C4-2B (cell line): ENCODE measurements at regions not wholly inside any gene's neighbourhood (a gene's known extent, or its start where the extent isn't known, plus 50 kb on each side); places are given as distances from the start of the nearest gene placed in this dataset.

Experiments used
- H3K27ac ChIP-seq: fragments of 450-650 bp; 2 replicates; pipeline ENCODE4 v1.5.1; 2017
- CTCF ChIP-seq: fragments of 450-650 bp; conservative IDR thresholded peaks from 2 replicates; pipeline ENCODE4 v1.5.1; 2017; ENCODE audit warnings: mild to moderate bottlenecking
- ZFX ChIP-seq: fragments of 450-650 bp; IDR thresholded peaks from 2 replicates; pipeline ENCODE4 v1.6.1; 2017

- TF ChIP-seq ZFX (no peak), CTCF (no peak)
- no peak overlapping the region for H3K27ac ChIP-seq
Observed at GRCh38 chr13:32883474-32883873, 132.7 kb upstream of the KL start.

- H3K27ac ChIP-seq: no peak overlapping the region
- no peak for TF ChIP-seq CTCF
Observed at GRCh38 chr13:32887617-32888016, 128.6 kb upstream of the KL start.

- H3K27ac ChIP-seq: no peak overlapping the region
Observed at GRCh38 chr13:32889986-32890565, 126.1 kb upstream of the KL start.

GRCh38 chr13:32893176-32893575, 123.0 kb upstream of the KL start:
- TF ChIP-seq CTCF (no peak), ZFX (no peak)
- H3K27ac ChIP-seq: no peak overlapping the region

More at GRCh38 chr13:32889986-32890565, 126.1 kb upstream of the KL start:
- TF ChIP-seq ZFX (no peak), CTCF (no peak)

GRCh38 chr13:32894589-32895001, 121.6 kb upstream of the KL start:
- no peak overlapping the region for H3K27ac ChIP-seq
- no peak for TF ChIP-seq CTCF
- TF ChIP-seq ZFX: no peak

- TF ChIP-seq ZFX (no peak), CTCF (no peak)
- no peak overlapping the region for H3K27ac ChIP-seq
Observed at GRCh38 chr13:32895296-32895695, 120.9 kb upstream of the KL start.

- H3K27ac ChIP-seq: no peak overlapping the region
- TF ChIP-seq ZFX (no peak), CTCF (no peak)
Observed at GRCh38 chr13:32897296-32897695, 118.9 kb upstream of the KL start.
